BJ (cell line): ENCODE measurements at regions not wholly inside any gene's neighbourhood (a gene's known extent, or its start where the extent isn't known, plus 50 kb on each side); places are given as distances from the start of the nearest gene placed in this dataset.

Experiments
- CTCF ChIA-PET: fragments of 350-600 bp; formaldehyde crosslinking; extraction: SDS; loops from one replicate; lab custom pipeline; 2021; ENCODE audit warnings: antibody characterized with exemption, inconsistent platforms; lab: Yijun Ruan, JAX
- POLR2A ChIA-PET: fragments of 300-600 bp; sonication (Branson Sonifier 250); formaldehyde crosslinking; extraction: SDS; loops from one replicate; lab custom pipeline; 2021; ENCODE audit warnings: antibody characterized with exemption; lab: Charles Lee
- DNase-seq: peaks from one replicate; pipeline ENCODE4 v3.0.0-alpha.2; 2011; ENCODE audit warnings: low read depth
- H3K27me3 ChIP-seq: 2 replicates; pipeline ENCODE4 v1.6.0; 2011; ENCODE audit warnings: low read length; ENCODE audit not compliant: control insufficient read depth, insufficient read depth
- H3K36me3 ChIP-seq: 2 replicates; pipeline ENCODE4 v1.5.1; 2011; ENCODE audit warnings: low read length; ENCODE audit not compliant: control insufficient read depth, insufficient read depth
- H3K4me3 ChIP-seq: 2 replicates; pipeline ENCODE4 v1.5.1; 2011; ENCODE audit warnings: low read depth, mild to moderate bottlenecking, control low read depth, low read length
- TF ChIP-seq, protein P1 (sequence below): IDR thresholded peaks from 2 replicates; pipeline ENCODE4 v1.5.1; 2011; ENCODE audit warnings: low read depth, mild to moderate bottlenecking, control low read depth, inconsistent platforms, low read length, moderate library complexity; ENCODE audit not compliant: insufficient read depth

DNA sequence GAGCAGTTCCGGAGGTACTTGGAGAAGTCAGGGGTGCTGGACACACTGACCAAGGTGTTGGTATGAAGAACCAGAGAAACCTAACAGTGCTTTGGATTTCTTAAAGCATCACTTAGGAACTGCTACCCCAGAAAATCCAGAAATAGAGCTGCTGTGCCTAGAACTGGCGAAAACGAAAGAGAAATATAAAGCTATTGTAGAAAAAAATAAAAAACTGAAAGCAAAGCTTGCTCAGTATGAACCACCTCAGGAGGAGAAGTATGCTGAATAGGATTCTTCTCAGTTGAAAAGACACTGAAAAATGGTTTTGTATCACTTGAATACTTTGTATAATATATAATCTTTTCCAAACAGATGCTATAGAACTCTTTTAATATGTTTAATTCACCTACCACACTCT is 106.3 kb upstream of the PMFBP1 start:
- H3K4me3 ChIP-seq: no peak overlapping the region
- POLR2A ChIA-PET: no interaction called here
- CTCF ChIA-PET: no interaction called here
- H3K27me3 ChIP-seq: no peaks in the 10 kb centered on the region
- H3K36me3 ChIP-seq: no peaks in the 10 kb centered on the region
- DNase-seq: no peak
- TF ChIP-seq, protein P1, sequence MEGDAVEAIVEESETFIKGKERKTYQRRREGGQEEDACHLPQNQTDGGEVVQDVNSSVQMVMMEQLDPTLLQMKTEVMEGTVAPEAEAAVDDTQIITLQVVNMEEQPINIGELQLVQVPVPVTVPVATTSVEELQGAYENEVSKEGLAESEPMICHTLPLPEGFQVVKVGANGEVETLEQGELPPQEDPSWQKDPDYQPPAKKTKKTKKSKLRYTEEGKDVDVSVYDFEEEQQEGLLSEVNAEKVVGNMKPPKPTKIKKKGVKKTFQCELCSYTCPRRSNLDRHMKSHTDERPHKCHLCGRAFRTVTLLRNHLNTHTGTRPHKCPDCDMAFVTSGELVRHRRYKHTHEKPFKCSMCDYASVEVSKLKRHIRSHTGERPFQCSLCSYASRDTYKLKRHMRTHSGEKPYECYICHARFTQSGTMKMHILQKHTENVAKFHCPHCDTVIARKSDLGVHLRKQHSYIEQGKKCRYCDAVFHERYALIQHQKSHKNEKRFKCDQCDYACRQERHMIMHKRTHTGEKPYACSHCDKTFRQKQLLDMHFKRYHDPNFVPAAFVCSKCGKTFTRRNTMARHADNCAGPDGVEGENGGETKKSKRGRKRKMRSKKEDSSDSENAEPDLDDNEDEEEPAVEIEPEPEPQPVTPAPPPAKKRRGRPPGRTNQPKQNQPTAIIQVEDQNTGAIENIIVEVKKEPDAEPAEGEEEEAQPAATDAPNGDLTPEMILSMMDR: no peak

DNA sequence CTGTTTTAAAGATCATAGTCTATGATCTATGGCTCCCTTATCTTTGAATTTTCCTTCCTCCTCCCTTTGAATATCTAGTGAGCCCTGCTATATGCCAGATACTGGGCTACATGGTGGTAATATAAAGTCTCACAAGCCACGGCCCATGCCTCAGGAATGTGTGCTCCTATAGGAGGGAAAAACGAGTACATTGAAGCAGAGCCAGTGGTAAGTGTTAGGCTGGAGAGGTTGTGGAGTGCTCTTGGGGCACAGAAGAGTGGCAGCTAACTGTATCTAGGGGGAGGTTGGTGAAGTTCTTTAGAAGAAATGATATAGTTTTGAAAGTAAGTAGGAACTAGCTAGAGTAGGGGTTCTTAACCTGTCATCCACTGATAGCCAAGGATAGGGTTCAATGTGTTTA is 105.8 kb upstream of the PMFBP1 start:
- Histone ChIP-seq H3K27me3 (no peaks in the 10 kb centered on the region), H3K4me3 (no peak overlapping the region), H3K36me3 (no peaks in the 10 kb centered on the region)
- no peak for DNase-seq
- TF ChIP-seq, protein P1: no peak
- POLR2A ChIA-PET: no interaction called here
- CTCF ChIA-PET: no interaction called here

DNA sequence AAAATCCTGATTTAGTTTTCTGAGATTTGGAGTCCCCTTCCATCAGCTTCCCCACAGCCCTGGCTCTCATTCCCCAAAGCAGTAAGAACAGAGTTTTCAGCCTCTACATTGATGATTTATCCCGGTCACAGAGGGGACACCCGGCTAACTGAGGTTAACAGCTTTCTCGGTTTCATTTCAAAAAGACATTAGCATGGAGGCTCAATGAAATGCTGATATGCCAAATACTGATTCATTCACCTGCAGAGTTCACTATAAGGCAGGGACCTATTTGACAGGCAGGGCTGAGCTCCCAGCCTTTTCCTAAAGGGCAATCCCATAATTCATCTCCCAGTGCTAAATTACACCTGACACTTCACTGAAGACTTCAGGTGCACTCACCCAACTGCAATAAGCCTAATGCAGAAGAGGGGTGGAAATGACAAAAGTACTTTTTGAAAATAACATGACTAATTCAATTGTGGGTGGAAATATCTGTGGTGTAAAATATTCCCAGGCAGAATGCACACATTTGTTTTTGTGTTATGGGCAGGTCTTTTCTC is 99.8 kb upstream of the PMFBP1 start:
- CTCF ChIA-PET: interaction anchor here (1.8 kb wide), 1 partner anchor 128 kb away, joined by 5 read pairs; no protein-coding TSS in a partner anchor
- TF ChIP-seq, protein P1: no peak
- no peak overlapping the region for H3K4me3 ChIP-seq
- no peaks in the 10 kb centered on the region for H3K27me3 ChIP-seq
- DNase-seq: no peak
- no peaks in the 10 kb centered on the region for H3K36me3 ChIP-seq
- POLR2A ChIA-PET: no interaction called here

DNA sequence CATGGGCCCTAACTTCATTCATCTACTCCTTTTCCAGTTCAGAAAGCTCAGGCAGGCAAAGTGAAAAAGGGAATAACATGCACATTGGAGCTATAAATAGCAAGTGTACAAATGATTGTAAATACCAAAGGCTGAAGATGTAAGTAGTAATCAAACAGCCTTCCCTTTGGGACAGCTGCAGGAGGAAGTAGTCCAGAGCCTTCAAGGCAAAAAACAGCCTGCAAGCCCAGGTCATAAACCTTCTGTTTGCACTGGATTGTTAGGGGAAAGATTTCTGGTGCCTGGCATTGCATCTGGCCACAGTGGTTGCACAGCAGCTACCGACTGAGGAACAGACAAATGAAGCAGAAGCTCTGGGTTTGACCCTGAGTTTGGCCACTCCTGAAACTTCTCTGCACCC is 98.6 kb upstream of the PMFBP1 start:
- Histone ChIP-seq H3K27me3 (no peaks in the 10 kb centered on the region), H3K4me3 (no peak overlapping the region), H3K36me3 (no peaks in the 10 kb centered on the region)
- POLR2A ChIA-PET: no interaction called here
- no peak for DNase-seq
- TF ChIP-seq, protein P1: no peak
- CTCF ChIA-PET: interaction anchor here (1.0 to 1.8 kb wide), 2 partner anchors 9 to 130 kb away, joined by 3 to 5 read pairs; no protein-coding TSS in a partner anchor

DNA sequence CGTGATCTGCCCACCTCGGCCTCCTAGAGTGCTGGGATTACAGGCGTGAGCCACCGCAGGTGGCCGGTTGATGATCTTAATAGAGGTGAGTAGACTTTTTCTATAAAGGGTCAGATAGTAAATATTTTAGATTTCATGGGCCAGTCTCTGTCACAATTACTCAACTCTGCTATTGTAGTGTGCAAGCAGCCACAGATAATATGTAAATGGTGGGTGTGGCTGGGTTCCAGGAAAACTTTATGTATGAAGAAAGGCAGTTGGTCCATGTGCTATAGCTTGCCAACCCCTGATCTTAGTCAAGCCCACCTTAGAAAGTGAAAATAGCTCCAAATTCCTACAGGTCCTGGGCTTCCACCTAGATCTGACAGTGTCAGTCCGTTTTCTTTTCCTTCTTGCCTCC is 94.9 kb upstream of the PMFBP1 start:
- POLR2A ChIA-PET: no interaction called here
- Histone ChIP-seq H3K4me3 (no peak overlapping the region), H3K27me3 (no peaks in the 10 kb centered on the region), H3K36me3 (no peaks in the 10 kb centered on the region)
- CTCF ChIA-PET: no interaction called here
- DNase-seq: no peak
- TF ChIP-seq, protein P1: no peak
